Breast epithelium (tissue), 4 donors: ENCODE measurements at regions not wholly inside any gene's neighbourhood (a gene's known extent, or its start where the extent isn't known, plus 50 kb on each side); places are given as distances from the start of the nearest gene placed in this dataset.

Experiments used
- DNase-seq, 2 donors: peaks; one replicate each; pipeline ENCODE4 v3.0.0-alpha.2; 2019; ENCODE audit warnings: low spot score in 2 of 2
- H3K27ac ChIP-seq, 2 donors: fragments of 200-600 bp; sonication (generic) in 1 of 2; one replicate each; pipeline ENCODE4 v1.5.1; 2016 to 2019; ENCODE audit warnings: mild to moderate bottlenecking in 1 of 2
- H3K27me3 ChIP-seq, 2 donors: fragments of 200-600 bp; sonication (generic) in 1 of 2; one replicate each; pipeline versions ENCODE4 v1.5.1 to v1.6.0; 2017 to 2019; ENCODE audit warnings: control low read depth in 1 of 2, mild to moderate bottlenecking in 1 of 2
- H3K36me3 ChIP-seq: fragments of 200-600 bp; one replicate; pipeline ENCODE4 v1.5.1; 2019
- H3K4me1 ChIP-seq, 2 donors: fragments of 200-600 bp; sonication (generic); one replicate each; pipeline ENCODE4 v1.5.1; 2016 to 2019; ENCODE audit warnings: control low read depth in 1 of 2
- H3K4me3 ChIP-seq, 3 donors: fragments of 200-600 bp; sonication (generic); 1 replicate in 2 of 3; 2 replicates in 1 of 3; pipeline ENCODE4 v1.5.1; 2016 to 2019; ENCODE audit warnings: mild to moderate bottlenecking in 3 of 3, moderate library complexity in 2 of 3
- H3K9me3 ChIP-seq, 2 donors: fragments of 200-600 bp; sonication (generic) in 1 of 2; one replicate each; pipeline ENCODE4 v1.5.1; 2016 to 2019; ENCODE audit warnings: control low read depth in 1 of 2
- CTCF ChIP-seq, 3 donors: fragments of 450-650 bp; IDR thresholded peaks; one replicate each; pipeline ENCODE4 v1.5.1; 2016 to 2017; ENCODE audit warnings: antibody characterized with exemption in 3 of 3, mild to moderate bottlenecking in 3 of 3, moderate library complexity in 3 of 3
- POLR2A ChIP-seq: fragments of 450-650 bp; IDR thresholded peaks from one replicate; pipeline ENCODE4 v1.6.1; 2016; ENCODE audit warnings: antibody characterized with exemption, mild to moderate bottlenecking, moderate library complexity
- POLR2AphosphoS5 ChIP-seq, 3 donors: sonication (generic); formaldehyde crosslinking; IDR thresholded peaks; one replicate each; pipeline ENCODE4 v1.6.1; 2017; ENCODE audit warnings: antibody characterized with exemption in 3 of 3
- intact Hi-C: fragments of 100-400 bp; cut with DNase I; formaldehyde crosslinking; loops from one replicate; pipeline ENCODE4 v1.15.1; 2023; ENCODE audit warnings: low total_unique reads

DNA sequence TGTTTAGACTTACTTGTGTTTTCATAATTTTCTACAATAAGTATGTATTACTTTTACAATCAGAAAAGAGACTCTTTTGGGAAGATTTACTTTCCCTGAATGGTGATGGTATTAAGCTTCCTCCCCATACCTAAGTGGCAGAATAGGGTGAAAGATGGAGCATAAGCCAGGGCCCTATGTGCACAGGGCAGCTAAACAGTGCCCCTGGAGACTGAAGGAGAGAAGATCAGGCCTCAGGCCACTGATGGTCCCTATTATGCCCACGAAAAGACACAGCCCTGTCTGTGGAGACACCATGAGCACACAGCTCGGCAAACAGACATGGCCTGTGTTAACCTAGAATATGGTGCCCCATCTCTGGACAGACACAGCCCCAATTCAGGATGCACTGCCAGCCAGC is 139.4 kb downstream of the OAT start:
- Histone ChIP-seq H3K27ac (no peak overlapping the region), H3K9me3 (peaks cover 3 to 12% of the 10 kb centered on the region in 2 donors), H3K4me3 (no peak overlapping the region), H3K4me1 (no peaks in the 10 kb centered on the region), H3K36me3 (no peaks in the 10 kb centered on the region), H3K27me3 (no peaks in the 10 kb centered on the region)
- TF ChIP-seq POLR2AphosphoS5 (IDR thresholded peaks at IDR 0.05) (no peak), POLR2A (no peak), CTCF (IDR thresholded peaks at IDR 0.05) (no peak)
- DNase-seq: no peak
- intact Hi-C loops: no loop called here

GRCh38 chr10:124278356-124278755 is 140.4 kb downstream of the OAT start:
- no peak overlapping the region for H3K4me3 ChIP-seq

GRCh38 chr10:124273141-124273540 is 145.6 kb downstream of the OAT start:
- no peak for DNase-seq
- no peaks in the 10 kb centered on the region for H3K4me1 ChIP-seq
- H3K4me3 ChIP-seq: no peak overlapping the region
- peaks cover 22 to 30% of the 10 kb centered on the region in 2 donors for H3K9me3 ChIP-seq
- intact Hi-C loops: no loop called here
- H3K27me3 ChIP-seq: no peaks in the 10 kb centered on the region
- H3K27ac ChIP-seq: no peak overlapping the region
- no peak for TF ChIP-seq CTCF (IDR thresholded peaks at IDR 0.05)
- no peak for TF ChIP-seq POLR2AphosphoS5 (IDR thresholded peaks at IDR 0.05)
- no peak for TF ChIP-seq POLR2A
- H3K36me3 ChIP-seq: no peaks in the 10 kb centered on the region

More at GRCh38 chr10:124278356-124278755, 140.4 kb downstream of the OAT start:
- Histone ChIP-seq H3K36me3 (no peaks in the 10 kb centered on the region), H3K9me3 (peaks cover 6 to 18% of the 10 kb centered on the region in 2 donors), H3K27me3 (no peaks in the 10 kb centered on the region), H3K4me1 (no peaks in the 10 kb centered on the region), H3K27ac (no peak overlapping the region)
- DNase-seq: no peak
- TF ChIP-seq POLR2A (no peak), CTCF (IDR thresholded peaks at IDR 0.05) (no peak), POLR2AphosphoS5 (IDR thresholded peaks at IDR 0.05) (no peak)
- intact Hi-C loops: no loop called here

- Histone ChIP-seq H3K36me3 (no peaks in the 10 kb centered on the region), H3K9me3 (peaks cover 22 to 27% of the 10 kb centered on the region in 2 donors), H3K27ac (no peak overlapping the region), H3K4me1 (no peaks in the 10 kb centered on the region), H3K4me3 (no peak overlapping the region), H3K27me3 (no peaks in the 10 kb centered on the region)
- no peak for DNase-seq
- intact Hi-C loops: no loop called here
- TF ChIP-seq POLR2A (no peak), CTCF (IDR thresholded peaks at IDR 0.05) (no peak), POLR2AphosphoS5 (IDR thresholded peaks at IDR 0.05) (no peak)
These were observed 147.0 kb downstream of the OAT start for GRCh38 chr10:124271676-124272075.

DNA sequence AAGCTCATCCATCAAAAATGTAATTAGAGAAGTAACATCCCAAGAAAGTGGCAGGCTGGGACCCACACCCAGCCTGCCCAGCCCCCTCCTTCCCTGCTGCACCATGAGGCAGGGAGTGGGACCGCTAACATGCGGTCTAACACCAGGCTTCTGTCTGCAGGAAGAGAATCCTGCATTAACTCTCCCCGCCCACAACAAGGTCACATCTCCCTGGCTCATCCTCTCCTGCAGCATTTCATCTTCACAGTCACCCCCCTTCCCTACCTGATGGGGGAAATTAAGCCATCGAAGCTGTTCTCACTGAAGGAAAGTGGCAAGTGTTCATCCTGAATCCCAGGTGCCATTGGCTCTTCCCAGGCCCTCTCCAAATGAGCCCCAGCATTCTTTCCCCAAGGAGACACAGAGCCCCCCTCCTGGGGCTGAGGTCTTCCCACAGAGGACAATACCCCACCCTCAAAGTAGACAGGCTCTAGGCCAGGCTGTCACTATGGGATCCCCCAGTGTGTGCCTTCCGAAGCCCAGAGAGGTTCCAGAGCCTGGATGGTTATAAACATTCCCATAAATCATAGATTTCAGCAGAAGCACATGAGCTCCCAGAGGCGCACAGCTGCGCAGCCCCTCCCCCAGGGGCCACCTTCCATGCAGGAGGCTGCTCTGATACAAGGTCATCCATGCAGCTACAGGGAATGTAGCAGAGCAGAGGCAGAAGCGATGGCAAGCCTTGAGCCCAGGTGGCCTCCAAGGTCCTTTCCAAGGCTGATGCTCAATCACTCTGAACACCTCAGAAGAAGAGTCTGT is 148.0 kb downstream of the OAT start:
- TF ChIP-seq POLR2AphosphoS5 (IDR thresholded peaks at IDR 0.05): no peak
- TF ChIP-seq CTCF (IDR thresholded peaks at IDR 0.05): no peak
- no peak for TF ChIP-seq POLR2A
- H3K4me3 ChIP-seq: no peak overlapping the region
- intact Hi-C loops: no loop called here
- DNase-seq: no peak
- peaks cover 22 to 27% of the 10 kb centered on the region in 2 donors for H3K9me3 ChIP-seq
- no peaks in the 10 kb centered on the region for H3K27me3 ChIP-seq
- no peak overlapping the region for H3K27ac ChIP-seq
- no peaks in the 10 kb centered on the region for H3K36me3 ChIP-seq
- H3K4me1 ChIP-seq: no peaks in the 10 kb centered on the region
